HL-60/S4 (cell line): ENCODE measurements at regions not wholly inside any gene's neighbourhood (a gene's known extent, or its start where the extent isn't known, plus 50 kb on each side); places are given as distances from the start of the nearest gene placed in this dataset.

Experiments
- in situ Hi-C: fragments of 300-500 bp; cut with MboI; formaldehyde crosslinking; loops from 2 replicates; pipeline ENCODE4 v1.14.3; 2022; ENCODE audit warnings: low sequenced_read_pairs

GRCh38 chr4:106773076-106773905, 262.8 kb downstream of the DKK2 start:
- in situ Hi-C loops, result no loop called here

- in situ Hi-C loops, result no loop called here
Observed at GRCh38 chr4:106767991-106768390, 268.1 kb downstream of the DKK2 start.

- in situ Hi-C loops, result no loop called here
Observed at GRCh38 chr4:106766519-106766918, 269.6 kb downstream of the DKK2 start.

DNA sequence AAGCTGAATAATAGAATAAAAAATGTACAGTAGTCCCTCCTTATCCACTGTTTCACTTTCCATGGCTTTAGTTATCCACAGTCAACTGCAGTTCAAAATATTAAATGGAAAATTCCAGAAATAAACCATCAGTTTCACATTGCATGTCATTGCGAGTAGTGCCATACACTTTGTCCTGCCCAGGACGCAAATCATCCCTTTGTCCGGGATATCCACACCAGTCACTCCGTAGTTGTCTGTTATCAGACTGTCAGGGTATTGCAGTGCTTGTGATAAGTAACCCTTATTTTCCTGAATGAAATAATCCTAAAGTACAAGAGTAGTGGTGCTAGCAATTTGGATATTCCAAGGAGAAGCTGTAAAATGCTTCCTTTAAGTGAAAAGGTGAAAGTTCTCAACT, 271.3 kb downstream of the DKK2 start:
- in situ Hi-C loops, result no loop called here

DNA sequence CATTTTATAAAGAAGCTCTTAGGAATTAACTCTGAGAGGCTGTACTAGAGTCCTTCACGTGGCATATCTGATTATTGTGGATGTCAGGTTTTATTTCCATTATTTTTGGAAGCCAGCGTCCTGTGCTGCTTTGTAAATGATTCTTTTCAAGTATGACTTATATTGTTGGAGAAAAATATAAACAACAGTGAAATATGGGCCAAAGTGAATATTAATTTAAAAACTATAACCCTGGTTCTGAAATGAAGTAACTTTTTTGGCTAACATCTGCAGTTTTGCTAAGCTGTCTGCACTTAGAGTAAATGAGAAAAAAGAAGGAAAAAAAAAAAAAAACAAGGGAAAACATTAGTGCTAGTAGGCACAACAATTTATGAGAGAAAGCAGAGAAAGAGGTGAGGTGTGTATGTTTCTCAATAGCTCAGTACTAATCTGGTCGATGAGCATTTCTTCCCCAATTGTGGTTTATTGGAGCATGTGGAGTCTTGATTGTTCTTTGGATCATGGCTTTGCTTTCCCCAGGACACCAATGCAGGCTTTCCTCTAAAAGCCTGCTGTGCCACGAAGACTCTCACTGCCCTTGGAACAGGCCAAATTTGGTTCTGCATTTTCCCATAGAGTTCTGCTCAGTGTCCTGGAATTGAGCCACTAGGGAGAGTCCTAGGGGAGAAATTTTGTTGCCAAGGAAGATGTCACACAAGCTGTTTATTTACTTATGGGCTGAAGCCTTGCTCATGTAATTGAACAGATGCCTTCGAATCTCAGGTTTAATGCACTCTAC, 273.3 kb downstream of the DKK2 start:
- in situ Hi-C loops, result no loop called here

DNA sequence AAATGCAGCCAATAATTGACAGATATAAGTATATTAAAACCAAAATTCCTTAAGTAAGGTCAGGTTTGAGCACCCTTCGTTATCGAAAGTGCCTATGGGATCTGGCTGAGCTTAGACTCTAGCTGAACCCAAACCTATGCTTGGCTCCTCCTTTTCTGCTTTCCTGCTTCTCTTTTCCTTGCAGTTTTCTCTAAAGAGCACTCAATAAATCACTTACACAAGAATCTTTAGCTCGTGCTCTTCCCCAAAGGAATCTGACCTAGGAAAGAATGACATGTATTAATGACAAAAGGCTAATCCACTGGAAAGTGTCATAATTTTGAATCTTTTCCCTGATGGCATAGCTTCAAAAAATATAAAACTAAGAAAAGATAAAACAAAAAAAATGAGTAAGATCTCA, 282.7 kb downstream of the DKK2 start:
- in situ Hi-C loops, result no loop called here

GRCh38 chr4:106746451-106746850, 289.7 kb downstream of the DKK2 start:
- in situ Hi-C loops, result no loop called here

DNA sequence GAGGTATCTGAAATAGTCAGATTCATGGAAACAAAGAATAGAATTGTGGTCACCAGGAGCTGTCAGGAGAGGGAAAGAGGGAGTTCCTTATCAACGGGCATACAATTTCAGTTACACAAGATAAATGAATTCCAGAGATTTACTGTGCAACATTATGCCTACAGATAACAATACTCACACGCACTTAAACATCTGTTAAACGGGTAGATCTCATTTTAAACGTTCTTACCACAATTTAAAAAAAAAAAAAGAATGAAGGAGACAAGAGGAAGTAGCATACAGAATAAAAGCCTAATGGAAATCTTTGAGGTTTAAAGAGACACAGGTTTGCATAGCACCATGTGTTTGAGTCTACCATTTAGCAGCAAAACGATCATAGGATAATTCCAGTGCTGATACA, 298.0 kb downstream of the DKK2 start:
- in situ Hi-C loops, result no loop called here

DNA sequence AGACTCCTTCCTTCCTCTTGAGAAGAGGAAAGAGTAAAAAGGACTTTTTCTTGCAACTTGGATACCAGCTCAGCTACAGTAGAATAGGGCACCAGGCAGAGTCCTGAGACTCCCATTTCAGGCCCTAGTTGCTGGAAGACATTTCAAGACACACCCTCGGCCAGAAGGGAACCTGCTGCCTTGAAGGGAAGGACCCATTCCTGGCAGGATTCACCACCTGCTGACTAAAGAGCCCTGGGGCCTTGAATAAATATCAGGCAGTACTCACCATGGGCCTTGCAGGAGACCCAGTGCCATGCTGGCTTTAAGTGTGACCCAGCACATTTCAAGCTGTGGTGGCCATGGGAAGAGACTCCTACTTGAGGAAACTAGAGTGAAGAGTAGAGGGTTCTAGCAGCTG, 317.6 kb downstream of the DKK2 start:
- in situ Hi-C loops, result no loop called here

DNA sequence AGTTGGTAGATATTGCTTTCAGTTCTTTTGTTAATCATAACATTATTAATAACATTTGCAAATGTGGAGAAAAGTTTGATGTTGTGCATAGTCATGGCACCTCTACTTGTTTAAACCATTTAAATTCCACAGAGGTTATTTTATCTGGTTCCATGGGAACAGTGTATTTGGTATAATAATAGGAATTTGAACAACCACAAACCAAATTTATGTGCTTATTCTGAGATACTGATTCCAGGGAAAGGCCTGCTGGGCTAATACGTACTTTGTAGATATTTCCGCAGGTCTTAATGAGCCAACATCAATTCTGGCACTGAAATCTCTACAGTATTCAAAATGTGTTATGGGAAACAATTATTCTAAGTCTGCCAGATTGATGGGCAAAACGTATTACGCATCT, 319.0 kb downstream of the DKK2 start:
- in situ Hi-C loops, result no loop called here

- in situ Hi-C loops, result no loop called here
Observed at GRCh38 chr4:106715825-106716224, 320.3 kb downstream of the DKK2 start.

GRCh38 chr4:106708464-106708816, 327.7 kb downstream of the DKK2 start:
- in situ Hi-C loops, result no loop called here

DNA sequence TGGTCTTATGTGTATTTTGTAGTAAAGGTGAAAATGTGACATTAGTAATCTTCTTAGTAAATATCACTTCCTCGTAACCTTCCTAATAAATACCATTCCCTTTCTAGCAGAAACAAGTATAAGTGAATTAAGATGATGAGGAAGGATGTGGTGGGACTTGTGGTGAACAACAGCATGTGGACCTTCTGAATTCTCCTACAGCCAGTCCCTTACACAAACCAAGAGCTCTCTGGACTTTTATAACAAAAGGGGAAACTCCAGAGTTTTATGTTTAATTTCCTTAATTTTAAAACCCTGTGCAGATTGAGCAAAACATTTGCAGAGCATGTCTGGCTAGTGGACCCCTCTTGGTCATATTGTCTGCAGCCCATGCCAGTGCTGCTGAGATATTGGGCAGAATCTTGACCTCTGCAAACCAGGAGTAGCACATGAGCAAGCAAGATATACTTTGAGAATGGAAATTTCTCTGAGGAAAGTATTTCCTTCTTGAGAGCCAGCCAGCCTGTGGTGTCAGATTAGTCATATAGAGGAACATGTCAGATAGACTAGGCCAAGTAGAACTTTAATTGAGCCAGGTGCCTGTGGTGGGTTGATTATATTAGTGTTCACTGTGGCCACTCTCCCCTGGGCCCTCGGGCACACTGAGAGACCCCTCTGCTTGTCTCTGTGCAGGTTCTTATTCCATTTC, 328.2 kb downstream of the DKK2 start:
- in situ Hi-C loops, result no loop called here

- in situ Hi-C loops, result no loop called here
Observed at GRCh38 chr4:106704253-106704870, 331.8 kb downstream of the DKK2 start.

- in situ Hi-C loops, result no loop called here
Observed at GRCh38 chr4:106700321-106700720, 331.7 kb upstream of the GIMD1 start.

DNA sequence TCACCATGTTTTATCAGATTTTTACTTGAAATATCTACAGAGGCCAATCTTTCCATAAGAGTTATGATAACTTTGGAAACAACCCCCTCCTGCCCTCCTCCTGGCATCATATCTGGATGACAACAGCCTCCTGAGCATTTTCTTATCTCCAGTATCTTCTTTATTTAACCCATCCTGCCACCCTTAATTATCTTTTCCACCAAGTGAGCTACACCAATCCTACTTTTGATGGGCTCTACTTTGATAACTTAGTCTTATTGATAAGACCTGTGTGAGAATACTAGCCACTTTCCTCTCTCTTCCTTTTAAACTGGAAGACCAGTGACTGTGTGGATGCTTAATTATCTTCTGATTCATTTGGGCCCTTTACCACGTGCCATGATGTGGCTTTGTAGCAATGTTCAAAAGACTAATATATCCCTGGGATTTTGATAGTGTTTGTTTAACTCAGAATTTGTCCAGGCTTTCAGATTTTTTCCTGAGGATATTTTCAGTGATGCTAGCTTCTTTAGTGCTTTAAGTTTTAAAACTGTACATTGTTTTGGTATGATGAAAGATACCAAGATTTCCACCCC, 330.1 kb upstream of the GIMD1 start:
- in situ Hi-C loops, result no loop called here

- in situ Hi-C loops, result no loop called here
Observed at GRCh38 chr4:106695501-106696262, 327.1 kb upstream of the GIMD1 start.

- in situ Hi-C loops, result no loop called here
Observed at GRCh38 chr4:106694232-106694631, 325.7 kb upstream of the GIMD1 start.

DNA sequence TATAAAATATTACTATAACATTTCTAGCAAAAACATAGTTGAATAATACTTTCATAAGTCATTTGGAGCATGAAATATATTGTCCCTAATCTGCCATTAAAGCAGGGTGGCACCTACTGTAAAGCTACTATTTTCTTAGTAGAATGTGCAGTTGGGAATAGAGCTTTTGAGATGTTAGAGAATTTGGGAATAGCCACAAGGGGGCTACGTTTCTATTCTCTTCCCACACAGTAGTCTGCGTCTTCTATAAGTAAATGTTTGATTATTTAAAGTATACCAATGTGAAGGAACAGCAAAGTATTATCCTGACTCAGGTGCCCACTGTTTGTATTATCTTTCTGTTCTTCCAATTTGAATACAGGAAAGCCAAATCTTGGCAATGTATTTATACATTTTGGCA, 323.2 kb upstream of the GIMD1 start:
- in situ Hi-C loops, result no loop called here

- in situ Hi-C loops, result no loop called here
Observed at GRCh38 chr4:106690487-106690886, 321.9 kb upstream of the GIMD1 start.
